NT2/D1 (cell line): ENCODE measurements at regions not wholly inside any gene's neighbourhood (a gene's known extent, or its start where the extent isn't known, plus 50 kb on each side); places are given as distances from the start of the nearest gene placed in this dataset.

Experiments used
- SUZ12 ChIP-seq: IDR thresholded peaks from 2 replicates; pipeline ENCODE4 v1.6.1; 2011; ENCODE audit not compliant: insufficient read length, insufficient read depth; ENCODE audit errors: extremely low read depth
- YY1 ChIP-seq: IDR thresholded peaks from 2 replicates; pipeline ENCODE4 v1.6.1; 2011; ENCODE audit not compliant: insufficient read length, insufficient read depth
- ZNF274 ChIP-seq: IDR thresholded peaks from 2 replicates; pipeline ENCODE4 v1.6.1; 2011; ENCODE audit warnings: mild to moderate bottlenecking, low read depth, low read length

DNA sequence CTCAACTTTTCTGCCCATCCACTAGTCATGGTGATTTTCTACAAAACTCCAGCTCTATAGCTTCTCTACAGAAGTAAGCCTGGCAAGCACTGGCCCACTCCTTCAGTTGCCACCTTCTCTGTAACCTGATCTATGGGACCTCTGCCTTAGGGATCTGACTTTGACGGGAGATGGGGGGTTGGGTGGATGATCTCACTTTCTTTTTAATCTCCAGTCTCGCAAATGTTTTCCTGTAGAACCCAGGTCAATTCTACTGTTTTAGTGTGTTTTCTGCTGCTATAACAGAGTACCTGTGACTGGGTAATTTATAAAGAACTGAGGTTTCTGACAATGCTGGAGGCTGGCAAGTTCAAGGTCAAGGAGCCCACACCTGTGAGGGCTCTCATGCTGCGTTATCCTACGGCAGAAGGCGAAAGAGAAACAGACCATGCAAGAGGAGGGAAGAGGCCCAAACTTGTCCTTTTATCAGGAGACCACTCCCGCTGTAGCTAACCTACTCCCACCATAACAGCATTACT, 189.9 kb upstream of the THRB start:
- TF ChIP-seq YY1 (no peak), ZNF274 (no peak), SUZ12 (no peak)
